ENCODE measurements at regions not wholly inside any gene's neighbourhood (a gene's known extent, or its start where the extent isn't known, plus 50 kb on each side); places are given as distances from the start of the nearest gene placed in this dataset.

- in situ Hi-C loops (cut with HindIII; ENCODE audit: low sequenced_read_pairs) = no loop called here
- peak; percentile 38 for DNase-seq (ENCODE audit: low spot score)
Observed at GRCh38 chr1:112040891-112041740, 51.6 kb upstream of the KCND3 start.

GRCh38 chr1:112043901-112044300 lies 54.4 kb upstream of the KCND3 start:
- DNase-seq (ENCODE audit: low spot score) = no peak
- in situ Hi-C loops (cut with HindIII; ENCODE audit: low sequenced_read_pairs) = no loop called here

GRCh38 chr1:112044745-112045144 lies 55.3 kb upstream of the KCND3 start:
- in situ Hi-C loops (cut with HindIII; ENCODE audit: low sequenced_read_pairs) = no loop called here

GRCh38 chr1:112046630-112047029 lies 57.2 kb upstream of the KCND3 start:
- in situ Hi-C loops (cut with HindIII; ENCODE audit: low sequenced_read_pairs) = no loop called here
- no peak for DNase-seq (ENCODE audit: low spot score)

More at GRCh38 chr1:112044745-112045144, 55.3 kb upstream of the KCND3 start:
- peak; percentile 36 for DNase-seq (ENCODE audit: low spot score)

GRCh38 chr1:112048421-112048820 lies 59.0 kb upstream of the KCND3 start:
- in situ Hi-C loops (cut with HindIII; ENCODE audit: low sequenced_read_pairs) = no loop called here

GRCh38 chr1:112054510-112054909 lies 65.0 kb upstream of the KCND3 start:
- no peak for DNase-seq (ENCODE audit: low spot score)
- in situ Hi-C loops (cut with HindIII; ENCODE audit: low sequenced_read_pairs) = no loop called here

More at GRCh38 chr1:112048421-112048820, 59.0 kb upstream of the KCND3 start:
- DNase-seq (ENCODE audit: low spot score) = no peak

- in situ Hi-C loops (cut with HindIII; ENCODE audit: low sequenced_read_pairs) = no loop called here
- no peak for DNase-seq (ENCODE audit: low spot score)
Observed at GRCh38 chr1:112056354-112056753, 66.9 kb upstream of the KCND3 start.

GRCh38 chr1:112057736-112058135 lies 68.3 kb upstream of the KCND3 start:
- no peak for DNase-seq (ENCODE audit: low spot score)
- in situ Hi-C loops (cut with HindIII; ENCODE audit: low sequenced_read_pairs) = no loop called here

GRCh38 chr1:112058815-112059450 lies 69.5 kb upstream of the KCND3 start:
- in situ Hi-C loops (cut with HindIII; ENCODE audit: low sequenced_read_pairs) = no loop called here
- no peak for DNase-seq (ENCODE audit: low spot score)

GRCh38 chr1:112059679-112060078 lies 70.2 kb upstream of the KCND3 start:
- in situ Hi-C loops (cut with HindIII; ENCODE audit: low sequenced_read_pairs) = no loop called here
- DNase-seq (ENCODE audit: low spot score) = no peak

GRCh38 chr1:112060261-112060660 lies 70.8 kb upstream of the KCND3 start:
- in situ Hi-C loops (cut with HindIII; ENCODE audit: low sequenced_read_pairs) = no loop called here
- peak; percentile 26 for DNase-seq (ENCODE audit: low spot score)

- in situ Hi-C loops (cut with HindIII; ENCODE audit: low sequenced_read_pairs) = no loop called here
- no peak for DNase-seq (ENCODE audit: low spot score)
Observed at GRCh38 chr1:112061056-112061455, 71.6 kb upstream of the KCND3 start.

GRCh38 chr1:112061901-112062320 lies 72.4 kb upstream of the KCND3 start:
- no peak for DNase-seq (ENCODE audit: low spot score)
- in situ Hi-C loops (cut with HindIII; ENCODE audit: low sequenced_read_pairs) = no loop called here

GRCh38 chr1:112063781-112064728 lies 74.6 kb upstream of the KCND3 start:
- DNase-seq (ENCODE audit: low spot score) = peak; percentile 54
- in situ Hi-C loops (cut with HindIII; ENCODE audit: low sequenced_read_pairs) = no loop called here

GRCh38 chr1:112067989-112068388 lies 78.5 kb upstream of the KCND3 start:
- in situ Hi-C loops (cut with HindIII; ENCODE audit: low sequenced_read_pairs) = no loop called here
- DNase-seq (ENCODE audit: low spot score) = no peak

- in situ Hi-C loops (cut with HindIII; ENCODE audit: low sequenced_read_pairs) = no loop called here
- no peak for DNase-seq (ENCODE audit: low spot score)
Observed at GRCh38 chr1:112070677-112071076, 81.2 kb upstream of the KCND3 start.

GRCh38 chr1:112074711-112075110 lies 85.2 kb upstream of the KCND3 start:
- in situ Hi-C loops (cut with HindIII; ENCODE audit: low sequenced_read_pairs) = no loop called here
- peak; percentile 82 for DNase-seq (ENCODE audit: low spot score)

- in situ Hi-C loops (cut with HindIII; ENCODE audit: low sequenced_read_pairs) = no loop called here
- no peak for DNase-seq (ENCODE audit: low spot score)
Observed at GRCh38 chr1:112075566-112075965, 86.1 kb upstream of the KCND3 start.

GRCh38 chr1:112079446-112079845 lies 90.0 kb upstream of the KCND3 start:
- in situ Hi-C loops (cut with HindIII; ENCODE audit: low sequenced_read_pairs) = no loop called here
- DNase-seq (ENCODE audit: low spot score) = peak; percentile 69

- in situ Hi-C loops (cut with HindIII; ENCODE audit: low sequenced_read_pairs) = no loop called here
- DNase-seq (ENCODE audit: low spot score) = no peak
Observed at GRCh38 chr1:112083487-112083886, 94.0 kb upstream of the KCND3 start.
